Endothelial cell (in vitro differentiated cells): ENCODE measurements at regions not wholly inside any gene's neighbourhood (a gene's known extent, or its start where the extent isn't known, plus 50 kb on each side); places are given as distances from the start of the nearest gene placed in this dataset.

Source experiments
- DNase-seq: peaks from one replicate; pipeline ENCODE4 v3.0.0; 2021; ENCODE audit warnings: low spot score
- H3K27ac Mint-ChIP-seq: one replicate; pipeline ENCODE4 v1.8.0; 2021; ENCODE audit warnings: mixed read lengths, inconsistent platforms; ENCODE audit not compliant: unreplicated experiment
- H3K27me3 Mint-ChIP-seq: one replicate; pipeline ENCODE4 v1.8.0; 2021; ENCODE audit warnings: mild to moderate bottlenecking, moderate library complexity, mixed read lengths, inconsistent platforms; ENCODE audit not compliant: unreplicated experiment
- H3K36me3 Mint-ChIP-seq: one replicate; pipeline ENCODE4 v1.8.0; 2021; ENCODE audit warnings: mild to moderate bottlenecking, low read depth, mixed read lengths, inconsistent platforms; ENCODE audit not compliant: unreplicated experiment
- H3K4me1 Mint-ChIP-seq: one replicate; pipeline ENCODE4 v1.8.0; 2021; ENCODE audit warnings: mild to moderate bottlenecking, mixed read lengths, inconsistent platforms; ENCODE audit not compliant: unreplicated experiment
- H3K4me3 Mint-ChIP-seq: one replicate; pipeline ENCODE4 v1.8.0; 2021; ENCODE audit warnings: mild to moderate bottlenecking, mixed read lengths, inconsistent platforms; ENCODE audit not compliant: unreplicated experiment
- H3K9me3 Mint-ChIP-seq: one replicate; pipeline ENCODE4 v1.8.0; 2021; ENCODE audit warnings: mixed read lengths, inconsistent platforms; ENCODE audit not compliant: unreplicated experiment
- TF ChIP-seq, protein P1 (sequence below): fragments of 200-600 bp; sonication (generic); IDR thresholded peaks from one replicate; pipeline ENCODE4 v1.5.0; 2021; ENCODE audit warnings: antibody characterized with exemption; ENCODE audit not compliant: unreplicated experiment

DNA sequence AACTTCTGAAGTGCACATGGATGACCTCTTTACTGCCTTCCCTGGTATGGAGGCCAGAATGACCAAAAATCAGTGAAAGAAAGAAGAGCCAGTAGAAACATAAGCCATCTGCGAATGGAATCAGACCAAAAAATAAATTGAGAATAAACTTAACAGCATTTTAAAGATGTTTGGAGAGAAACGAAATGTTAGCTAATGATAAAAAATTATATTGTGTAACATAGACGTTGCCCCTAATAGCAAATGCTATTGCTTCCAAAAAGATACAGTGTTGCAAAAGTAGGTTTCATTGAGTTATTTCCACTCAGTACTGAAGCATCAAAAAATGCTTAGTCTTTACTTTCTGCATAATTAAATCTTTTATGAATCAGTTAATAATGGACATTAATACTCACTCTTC lies 371.7 kb downstream of the LIG4 start:
- DNase-seq = no peak
- Mint-ChIP-seq H3K9me3 (no peaks in the 10 kb centered on the region), H3K27ac (no peak overlapping the region), H3K4me3 (no peak overlapping the region), H3K36me3 (no peaks in the 10 kb centered on the region), H3K4me1 (peaks cover 4% of the 10 kb centered on the region), H3K27me3 (no peaks in the 10 kb centered on the region)
- TF ChIP-seq, protein P1, sequence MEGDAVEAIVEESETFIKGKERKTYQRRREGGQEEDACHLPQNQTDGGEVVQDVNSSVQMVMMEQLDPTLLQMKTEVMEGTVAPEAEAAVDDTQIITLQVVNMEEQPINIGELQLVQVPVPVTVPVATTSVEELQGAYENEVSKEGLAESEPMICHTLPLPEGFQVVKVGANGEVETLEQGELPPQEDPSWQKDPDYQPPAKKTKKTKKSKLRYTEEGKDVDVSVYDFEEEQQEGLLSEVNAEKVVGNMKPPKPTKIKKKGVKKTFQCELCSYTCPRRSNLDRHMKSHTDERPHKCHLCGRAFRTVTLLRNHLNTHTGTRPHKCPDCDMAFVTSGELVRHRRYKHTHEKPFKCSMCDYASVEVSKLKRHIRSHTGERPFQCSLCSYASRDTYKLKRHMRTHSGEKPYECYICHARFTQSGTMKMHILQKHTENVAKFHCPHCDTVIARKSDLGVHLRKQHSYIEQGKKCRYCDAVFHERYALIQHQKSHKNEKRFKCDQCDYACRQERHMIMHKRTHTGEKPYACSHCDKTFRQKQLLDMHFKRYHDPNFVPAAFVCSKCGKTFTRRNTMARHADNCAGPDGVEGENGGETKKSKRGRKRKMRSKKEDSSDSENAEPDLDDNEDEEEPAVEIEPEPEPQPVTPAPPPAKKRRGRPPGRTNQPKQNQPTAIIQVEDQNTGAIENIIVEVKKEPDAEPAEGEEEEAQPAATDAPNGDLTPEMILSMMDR = no peak

DNA sequence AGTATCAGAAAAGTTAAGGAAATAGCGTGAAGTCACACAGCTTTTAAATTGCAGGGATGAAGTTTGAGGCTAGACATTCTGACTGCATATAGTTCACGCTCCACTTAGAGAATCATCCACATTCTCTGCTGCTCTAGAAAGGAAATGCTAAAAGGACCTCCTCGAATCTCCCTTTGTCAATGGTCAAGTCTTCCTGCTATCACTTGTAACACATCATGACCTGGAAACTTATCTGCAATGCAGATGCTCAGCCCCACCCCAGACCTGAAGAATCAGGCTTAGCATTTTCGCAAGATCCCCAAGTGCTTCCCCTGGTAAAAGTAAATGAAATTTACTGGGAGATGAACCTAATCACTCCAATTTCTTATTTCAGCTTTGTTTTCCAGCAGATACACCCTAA lies 372.1 kb downstream of the LIG4 start:
- Mint-ChIP-seq H3K4me1 (peaks cover 4% of the 10 kb centered on the region), H3K4me3 (no peak overlapping the region), H3K27ac (no peak overlapping the region), H3K27me3 (no peaks in the 10 kb centered on the region), H3K36me3 (no peaks in the 10 kb centered on the region), H3K9me3 (no peaks in the 10 kb centered on the region)
- no peak for DNase-seq
- TF ChIP-seq, protein P1 = no peak

DNA sequence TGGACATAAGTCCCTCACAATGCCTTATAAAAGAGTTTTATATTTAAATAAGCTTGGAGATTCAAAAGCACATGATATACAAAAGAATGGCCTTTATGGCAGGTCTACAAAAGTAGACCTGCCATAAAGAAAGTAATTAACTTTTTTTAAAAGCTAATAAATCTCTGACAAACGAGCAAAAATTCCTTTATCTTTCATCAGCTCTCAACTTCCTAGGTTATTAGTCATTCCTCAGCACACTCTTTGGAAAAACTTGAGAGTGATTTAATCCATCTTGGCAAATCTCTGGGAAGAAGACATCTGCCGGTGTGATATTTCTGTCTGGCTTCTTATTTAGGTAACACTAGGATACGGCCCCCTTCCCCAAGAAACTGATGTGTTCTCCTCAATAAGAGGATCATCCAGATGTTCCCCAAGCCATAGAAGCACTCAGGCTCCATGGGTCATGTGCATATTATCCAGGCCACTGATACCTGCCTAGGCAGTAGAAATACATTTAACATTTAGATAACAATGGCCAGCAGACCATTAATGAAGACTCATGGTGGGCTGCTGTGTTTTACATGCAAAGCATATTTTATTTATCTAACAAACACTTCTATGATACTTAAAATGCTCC lies 372.7 kb downstream of the LIG4 start:
- no peaks in the 10 kb centered on the region for H3K9me3 Mint-ChIP-seq
- H3K27ac Mint-ChIP-seq = no peak overlapping the region
- DNase-seq = no peak
- TF ChIP-seq, protein P1 = no peak
- H3K36me3 Mint-ChIP-seq = no peaks in the 10 kb centered on the region
- peaks cover 4% of the 10 kb centered on the region for H3K4me1 Mint-ChIP-seq
- H3K27me3 Mint-ChIP-seq = no peaks in the 10 kb centered on the region
- no peak overlapping the region for H3K4me3 Mint-ChIP-seq

DNA sequence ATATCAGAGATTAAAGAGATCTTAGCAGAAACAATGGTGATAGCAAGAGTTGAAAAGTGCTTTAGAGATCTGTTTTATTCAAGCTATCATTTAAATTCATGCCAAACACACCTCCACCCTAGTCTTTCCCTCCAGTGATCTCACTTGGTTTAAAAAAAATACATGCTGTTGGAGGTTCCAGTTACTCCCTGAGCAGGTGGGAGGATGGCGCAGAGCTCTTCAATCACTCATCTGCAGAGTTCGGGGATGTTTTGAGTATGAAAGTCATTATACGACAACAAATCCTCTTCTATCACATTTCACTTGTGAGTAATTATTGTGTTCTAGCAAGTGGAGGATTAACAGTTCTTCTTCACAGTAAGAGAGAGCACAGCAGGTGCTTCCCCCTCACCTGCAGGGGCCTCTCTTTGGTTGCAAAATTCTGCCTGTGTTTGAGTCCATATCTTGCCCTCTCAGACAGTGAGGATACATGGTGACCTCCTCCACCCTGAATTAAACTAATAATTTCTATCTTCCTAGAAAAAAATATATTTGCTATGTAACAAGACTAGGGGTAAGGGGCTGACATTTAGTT lies 376.7 kb downstream of the LIG4 start:
- DNase-seq = no peak
- TF ChIP-seq, protein P1 = no peak
- H3K27ac Mint-ChIP-seq = no peak overlapping the region
- H3K4me3 Mint-ChIP-seq = no peak overlapping the region
- no peaks in the 10 kb centered on the region for H3K36me3 Mint-ChIP-seq
- H3K4me1 Mint-ChIP-seq = peaks cover 12% of the 10 kb centered on the region
- H3K9me3 Mint-ChIP-seq = no peaks in the 10 kb centered on the region
- no peaks in the 10 kb centered on the region for H3K27me3 Mint-ChIP-seq

DNA sequence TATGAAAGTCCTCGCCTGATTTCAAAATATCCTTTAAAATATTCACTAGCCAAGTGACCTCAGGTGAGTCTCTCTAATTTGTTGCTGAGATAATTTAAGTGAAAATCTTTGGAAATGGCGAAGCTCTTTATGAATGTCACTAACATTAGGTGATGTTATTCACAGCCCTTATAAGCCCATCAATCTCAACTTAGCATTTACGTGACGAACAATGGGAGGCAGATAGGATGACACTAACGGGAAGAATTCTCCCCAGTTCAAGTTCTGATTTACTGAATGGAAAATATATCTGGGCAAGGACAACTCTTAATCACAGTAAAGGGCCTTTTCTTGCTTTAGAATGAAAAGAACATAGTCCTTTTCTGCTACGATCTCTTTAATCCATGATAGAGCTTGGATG lies 378.7 kb downstream of the LIG4 start:
- H3K4me3 Mint-ChIP-seq = no peak overlapping the region
- no peaks in the 10 kb centered on the region for H3K9me3 Mint-ChIP-seq
- no peaks in the 10 kb centered on the region for H3K36me3 Mint-ChIP-seq
- TF ChIP-seq, protein P1 = no peak
- no peak for DNase-seq
- no peaks in the 10 kb centered on the region for H3K27me3 Mint-ChIP-seq
- peaks cover 8% of the 10 kb centered on the region for H3K4me1 Mint-ChIP-seq
- H3K27ac Mint-ChIP-seq = no peak overlapping the region
